NCI-H82 treated with DMSO at 0.1 percent for 48 hours (cell line): ENCODE measurements at regions not wholly inside any gene's neighbourhood (a gene's known extent, or its start where the extent isn't known, plus 50 kb on each side); places are given as distances from the start of the nearest gene placed in this dataset.

Experiments
- DNase-seq: peaks from one replicate; lab custom pipeline; 2025; ENCODE audit not compliant: unreplicated experiment; lab: John Stamatoyannopoulos, UW

GRCh38 chr2:155350783-155351580, 652.5 kb downstream of the KCNJ3 start:
- DNase-seq: no peak

GRCh38 chr2:155332016-155332415, 633.5 kb downstream of the KCNJ3 start:
- DNase-seq: no peak

GRCh38 chr2:155320236-155320635, 621.7 kb downstream of the KCNJ3 start:
- no peak for DNase-seq

GRCh38 chr2:155318710-155319109, 620.2 kb downstream of the KCNJ3 start:
- no peak for DNase-seq

GRCh38 chr2:155315768-155316167, 617.3 kb downstream of the KCNJ3 start:
- DNase-seq: no peak

GRCh38 chr2:155310589-155310988, 612.1 kb downstream of the KCNJ3 start:
- DNase-seq: no peak

GRCh38 chr2:155309483-155309882, 611.0 kb downstream of the KCNJ3 start:
- no peak for DNase-seq

GRCh38 chr2:155308367-155309009, 610.0 kb downstream of the KCNJ3 start:
- DNase-seq: no peak

- no peak for DNase-seq
These were observed 602.7 kb downstream of the KCNJ3 start for GRCh38 chr2:155301221-155301620.

- DNase-seq: no peak
These were observed 599.5 kb downstream of the KCNJ3 start for GRCh38 chr2:155298001-155298400.

- DNase-seq: no peak
These were observed 595.9 kb downstream of the KCNJ3 start for GRCh38 chr2:155294358-155294757.

- no peak for DNase-seq
These were observed 583.4 kb downstream of the KCNJ3 start for GRCh38 chr2:155281907-155282306.

GRCh38 chr2:155273323-155273722, 574.8 kb downstream of the KCNJ3 start:
- DNase-seq: no peak

- DNase-seq: no peak
These were observed 568.1 kb downstream of the KCNJ3 start for GRCh38 chr2:155266583-155266982.

GRCh38 chr2:155266109-155266508, 567.6 kb downstream of the KCNJ3 start:
- DNase-seq: no peak

GRCh38 chr2:155256803-155257202, 558.3 kb downstream of the KCNJ3 start:
- no peak for DNase-seq

GRCh38 chr2:155250800-155251199, 552.3 kb downstream of the KCNJ3 start:
- DNase-seq: peak; percentile 9

GRCh38 chr2:155240176-155240575, 541.7 kb downstream of the KCNJ3 start:
- no peak for DNase-seq

- no peak for DNase-seq
These were observed 537.2 kb downstream of the KCNJ3 start for GRCh38 chr2:155235710-155236109.

GRCh38 chr2:155223781-155224406, 525.4 kb downstream of the KCNJ3 start:
- DNase-seq: no peak

GRCh38 chr2:155218945-155219344, 520.5 kb downstream of the KCNJ3 start:
- no peak for DNase-seq

- no peak for DNase-seq
These were observed 519.9 kb downstream of the KCNJ3 start for GRCh38 chr2:155218292-155218924.
